Esophagus muscularis mucosa (tissue), 4 donors: ENCODE measurements at regions not wholly inside any gene's neighbourhood (a gene's known extent, or its start where the extent isn't known, plus 50 kb on each side); places are given as distances from the start of the nearest gene placed in this dataset.

Source experiments
- EP300 ChIP-seq: sonication (generic); formaldehyde crosslinking; IDR thresholded peaks from one replicate; pipeline ENCODE4 v1.6.1; 2017; ENCODE audit warnings: antibody characterized with exemption
- POLR2A ChIP-seq: fragments of 450-650 bp; IDR thresholded peaks from one replicate; pipeline ENCODE4 v1.6.1; 2017; ENCODE audit warnings: antibody characterized with exemption, moderate library complexity, mild to moderate bottlenecking, low read depth
- POLR2AphosphoS5 ChIP-seq, 2 donors: sonication (generic); formaldehyde crosslinking; IDR thresholded peaks; one replicate each; pipeline ENCODE4 v1.6.1; 2017; ENCODE audit warnings: antibody characterized with exemption in 2 of 2
- TF ChIP-seq, protein P1 (sequence below), 3 experiments: fragments of 200-600 bp in 2 of 3; fragments of 450-650 bp in 1 of 3; sonication (generic) in 2 of 3; IDR thresholded peaks; one replicate each; pipeline ENCODE4 v1.5.1; 2017 to 2019; ENCODE audit warnings: antibody characterized with exemption in 3 of 3, mild to moderate bottlenecking in 2 of 3, moderate library complexity in 1 of 3

DNA sequence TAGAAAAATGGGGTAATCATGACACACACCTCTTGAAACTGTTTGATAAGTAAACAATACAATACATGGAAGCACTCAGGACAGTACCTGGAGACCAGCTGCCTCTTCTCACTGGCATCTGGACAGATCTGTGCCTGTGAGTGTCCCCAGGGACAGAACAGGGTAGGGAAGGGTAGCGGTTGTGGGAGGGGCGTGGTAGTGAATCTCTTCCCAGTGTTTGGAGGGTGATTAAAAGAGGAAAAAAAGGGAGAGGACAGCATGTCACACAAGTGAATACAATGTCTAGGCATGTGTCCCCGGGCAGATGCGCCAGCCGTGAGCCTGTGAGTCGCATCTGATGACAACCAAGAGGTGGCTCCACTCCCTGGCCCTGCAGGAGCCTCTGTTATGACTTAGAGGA, 138.8 kb upstream of the MSX1 start:
- TF ChIP-seq POLR2AphosphoS5 (IDR thresholded peaks at IDR 0.05) (no peak), POLR2A (no peak), EP300 (no peak)
- TF ChIP-seq, protein P1, sequence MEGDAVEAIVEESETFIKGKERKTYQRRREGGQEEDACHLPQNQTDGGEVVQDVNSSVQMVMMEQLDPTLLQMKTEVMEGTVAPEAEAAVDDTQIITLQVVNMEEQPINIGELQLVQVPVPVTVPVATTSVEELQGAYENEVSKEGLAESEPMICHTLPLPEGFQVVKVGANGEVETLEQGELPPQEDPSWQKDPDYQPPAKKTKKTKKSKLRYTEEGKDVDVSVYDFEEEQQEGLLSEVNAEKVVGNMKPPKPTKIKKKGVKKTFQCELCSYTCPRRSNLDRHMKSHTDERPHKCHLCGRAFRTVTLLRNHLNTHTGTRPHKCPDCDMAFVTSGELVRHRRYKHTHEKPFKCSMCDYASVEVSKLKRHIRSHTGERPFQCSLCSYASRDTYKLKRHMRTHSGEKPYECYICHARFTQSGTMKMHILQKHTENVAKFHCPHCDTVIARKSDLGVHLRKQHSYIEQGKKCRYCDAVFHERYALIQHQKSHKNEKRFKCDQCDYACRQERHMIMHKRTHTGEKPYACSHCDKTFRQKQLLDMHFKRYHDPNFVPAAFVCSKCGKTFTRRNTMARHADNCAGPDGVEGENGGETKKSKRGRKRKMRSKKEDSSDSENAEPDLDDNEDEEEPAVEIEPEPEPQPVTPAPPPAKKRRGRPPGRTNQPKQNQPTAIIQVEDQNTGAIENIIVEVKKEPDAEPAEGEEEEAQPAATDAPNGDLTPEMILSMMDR (IDR thresholded peaks at IDR 0.05), result no peak
